Breast epithelium (tissue), 3 donors: ENCODE measurements at regions not wholly inside any gene's neighbourhood (a gene's known extent, or its start where the extent isn't known, plus 50 kb on each side); places are given as distances from the start of the nearest gene placed in this dataset.

ENCODE experiments used
- CTCF ChIP-seq, 3 donors: fragments of 450-650 bp; IDR thresholded peaks; one replicate each; pipeline ENCODE4 v1.5.1; 2016 to 2017; ENCODE audit warnings: antibody characterized with exemption in 3 of 3, mild to moderate bottlenecking in 3 of 3, moderate library complexity in 3 of 3
- POLR2A ChIP-seq: fragments of 450-650 bp; IDR thresholded peaks from one replicate; pipeline ENCODE4 v1.6.1; 2016; ENCODE audit warnings: antibody characterized with exemption, mild to moderate bottlenecking, moderate library complexity
- POLR2AphosphoS5 ChIP-seq, 3 donors: sonication (generic); formaldehyde crosslinking; IDR thresholded peaks; one replicate each; pipeline ENCODE4 v1.6.1; 2017; ENCODE audit warnings: antibody characterized with exemption in 3 of 3

GRCh38 chr20:52708137-52708536 is 264.0 kb upstream of the TSHZ2 start:
- TF ChIP-seq CTCF (IDR thresholded peaks at IDR 0.05) (no peak), POLR2AphosphoS5 (IDR thresholded peaks at IDR 0.05) (no peak), POLR2A (no peak)
